G401 (cell line): ENCODE measurements at regions not wholly inside any gene's neighbourhood (a gene's known extent, or its start where the extent isn't known, plus 50 kb on each side); places are given as distances from the start of the nearest gene placed in this dataset.

Experiments
- DNase-seq: peaks from one replicate; pipeline ENCODE4 v3.0.0-alpha.2; 2015; ENCODE audit warnings: low spot score
- in situ Hi-C: cut with HindIII; loops from 2 replicates; pipeline ENCODE4 v1.10.0; 2016; ENCODE audit warnings: low sequenced_read_pairs, mixed read lengths

GRCh38 chr10:107790271-107790670 lies 625.8 kb upstream of the SORCS1 start:
- DNase-seq: no peak
- in situ Hi-C loops: no loop called here

- DNase-seq: no peak
- in situ Hi-C loops: no loop called here
These were observed 606.6 kb upstream of the SORCS1 start for GRCh38 chr10:107771066-107771465.

- DNase-seq: no peak
These were observed 602.7 kb upstream of the SORCS1 start for GRCh38 chr10:107767185-107767584.

GRCh38 chr10:107754814-107755213 lies 590.3 kb upstream of the SORCS1 start:
- DNase-seq: no peak

More at GRCh38 chr10:107767185-107767584, 602.7 kb upstream of the SORCS1 start:
- in situ Hi-C loops: no loop called here

GRCh38 chr10:107749235-107749634 lies 584.7 kb upstream of the SORCS1 start:
- no peak for DNase-seq
- in situ Hi-C loops: no loop called here

More at GRCh38 chr10:107754814-107755213, 590.3 kb upstream of the SORCS1 start:
- in situ Hi-C loops: no loop called here

GRCh38 chr10:107747851-107748250 lies 583.3 kb upstream of the SORCS1 start:
- DNase-seq: no peak
- in situ Hi-C loops: no loop called here

GRCh38 chr10:107741971-107742370 lies 577.5 kb upstream of the SORCS1 start:
- no peak for DNase-seq
- in situ Hi-C loops: no loop called here

GRCh38 chr10:107740962-107741690 lies 576.6 kb upstream of the SORCS1 start:
- in situ Hi-C loops: no loop called here
- no peak for DNase-seq

- in situ Hi-C loops: no loop called here
- DNase-seq: no peak
These were observed 575.4 kb upstream of the SORCS1 start for GRCh38 chr10:107739951-107740350.

- no peak for DNase-seq
- in situ Hi-C loops: no loop called here
These were observed 569.0 kb upstream of the SORCS1 start for GRCh38 chr10:107733328-107734130.

- in situ Hi-C loops: no loop called here
- no peak for DNase-seq
These were observed 567.5 kb upstream of the SORCS1 start for GRCh38 chr10:107732045-107732444.

- no peak for DNase-seq
- in situ Hi-C loops: no loop called here
These were observed 564.3 kb upstream of the SORCS1 start for GRCh38 chr10:107728807-107729206.

GRCh38 chr10:107727767-107728317 lies 563.3 kb upstream of the SORCS1 start:
- DNase-seq: no peak
- in situ Hi-C loops: no loop called here

GRCh38 chr10:107718864-107719263 lies 554.4 kb upstream of the SORCS1 start:
- in situ Hi-C loops: no loop called here
- no peak for DNase-seq

- no peak for DNase-seq
- in situ Hi-C loops: no loop called here
These were observed 552.5 kb upstream of the SORCS1 start for GRCh38 chr10:107717046-107717445.

GRCh38 chr10:107715565-107715964 lies 551.1 kb upstream of the SORCS1 start:
- in situ Hi-C loops: no loop called here
- DNase-seq: no peak

GRCh38 chr10:107708981-107709380 lies 544.5 kb upstream of the SORCS1 start:
- in situ Hi-C loops: no loop called here
- no peak for DNase-seq

GRCh38 chr10:107706096-107706725 lies 541.7 kb upstream of the SORCS1 start:
- no peak for DNase-seq
- in situ Hi-C loops: no loop called here

GRCh38 chr10:107701943-107702342 lies 537.4 kb upstream of the SORCS1 start:
- in situ Hi-C loops: no loop called here
- DNase-seq: no peak

- in situ Hi-C loops: no loop called here
- no peak for DNase-seq
These were observed 527.6 kb upstream of the SORCS1 start for GRCh38 chr10:107692072-107692471.
